ENCODE measurements at regions not wholly inside any gene's neighbourhood (a gene's known extent, or its start where the extent isn't known, plus 50 kb on each side); places are given as distances from the start of the nearest gene placed in this dataset.

DNA sequence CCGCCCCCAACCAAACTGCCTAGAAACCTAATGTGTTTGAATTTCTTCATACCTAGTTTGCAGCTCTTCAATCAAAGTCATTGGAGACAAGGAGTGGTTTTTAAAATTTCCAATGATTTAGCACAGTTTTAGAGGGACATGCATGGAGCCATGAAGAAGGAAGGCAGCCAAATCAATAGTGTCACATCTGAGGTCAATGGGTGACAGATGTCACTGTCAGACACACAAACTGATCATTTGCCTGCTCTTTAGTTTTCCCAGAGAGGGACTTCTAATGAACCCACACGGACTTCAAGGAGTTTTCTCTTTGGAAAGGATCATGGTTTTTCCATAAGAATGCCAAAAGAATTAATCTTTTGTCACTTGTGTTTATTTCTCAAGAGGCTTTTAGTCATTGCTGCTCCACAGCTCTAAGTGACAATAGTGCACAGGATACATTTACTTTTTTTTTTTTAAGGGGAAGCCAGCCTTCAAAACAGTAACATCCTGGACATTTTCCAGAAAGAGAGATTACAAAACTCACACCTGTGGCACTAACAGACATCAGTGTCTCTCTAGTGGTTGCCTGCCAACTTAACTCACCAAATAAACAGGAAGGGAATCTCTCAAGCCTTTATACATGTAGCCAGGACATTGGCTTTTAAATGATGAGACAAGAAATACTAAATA lies 251.1 kb upstream of the DIAPH2 start:
- no peak for DNase-seq (ENCODE audit: low read depth)
- TF ChIP-seq, protein P1, sequence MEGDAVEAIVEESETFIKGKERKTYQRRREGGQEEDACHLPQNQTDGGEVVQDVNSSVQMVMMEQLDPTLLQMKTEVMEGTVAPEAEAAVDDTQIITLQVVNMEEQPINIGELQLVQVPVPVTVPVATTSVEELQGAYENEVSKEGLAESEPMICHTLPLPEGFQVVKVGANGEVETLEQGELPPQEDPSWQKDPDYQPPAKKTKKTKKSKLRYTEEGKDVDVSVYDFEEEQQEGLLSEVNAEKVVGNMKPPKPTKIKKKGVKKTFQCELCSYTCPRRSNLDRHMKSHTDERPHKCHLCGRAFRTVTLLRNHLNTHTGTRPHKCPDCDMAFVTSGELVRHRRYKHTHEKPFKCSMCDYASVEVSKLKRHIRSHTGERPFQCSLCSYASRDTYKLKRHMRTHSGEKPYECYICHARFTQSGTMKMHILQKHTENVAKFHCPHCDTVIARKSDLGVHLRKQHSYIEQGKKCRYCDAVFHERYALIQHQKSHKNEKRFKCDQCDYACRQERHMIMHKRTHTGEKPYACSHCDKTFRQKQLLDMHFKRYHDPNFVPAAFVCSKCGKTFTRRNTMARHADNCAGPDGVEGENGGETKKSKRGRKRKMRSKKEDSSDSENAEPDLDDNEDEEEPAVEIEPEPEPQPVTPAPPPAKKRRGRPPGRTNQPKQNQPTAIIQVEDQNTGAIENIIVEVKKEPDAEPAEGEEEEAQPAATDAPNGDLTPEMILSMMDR (conservative IDR thresholded peaks at IDR 0.05; ENCODE audit: control insufficient read depth, insufficient read depth, low read depth, low read length) = no peak
- no peak overlapping the region for H3K4me3 ChIP-seq (ENCODE audit: control insufficient read depth, low read depth, low read length)

DNA sequence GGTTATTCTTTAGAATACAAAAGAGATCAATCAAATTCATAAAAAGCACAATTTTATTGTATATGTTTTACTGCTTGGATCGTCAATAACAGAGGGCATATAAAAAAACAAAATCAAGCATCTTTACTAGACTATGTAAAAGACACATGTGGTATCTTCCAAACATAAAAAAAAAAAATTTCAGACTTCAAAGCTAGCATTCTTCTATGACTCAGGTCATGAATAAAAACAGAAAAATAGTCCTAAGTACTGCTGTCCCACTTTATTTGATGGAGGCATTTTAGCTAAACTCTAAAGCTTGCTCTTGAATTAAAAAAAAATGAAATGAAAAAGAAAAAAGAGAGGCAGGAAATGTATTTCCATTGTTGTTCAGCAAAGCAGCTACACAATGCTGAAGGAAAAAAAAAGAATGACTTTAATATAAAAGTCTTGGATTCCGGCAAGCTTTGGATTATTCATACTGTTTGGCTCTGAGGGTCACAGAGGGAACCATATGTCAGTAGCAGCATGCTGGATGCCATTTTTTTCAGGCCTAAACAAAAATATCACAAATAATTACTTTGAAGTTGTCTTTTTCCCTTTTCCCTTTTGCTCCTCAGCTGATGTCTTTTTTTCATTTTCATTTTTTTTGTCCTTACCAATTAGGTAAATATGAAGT lies 249.1 kb upstream of the DIAPH2 start:
- DNase-seq (ENCODE audit: low read depth) = peak; percentile 54
- H3K4me3 ChIP-seq (ENCODE audit: control insufficient read depth, low read depth, low read length) = no peak overlapping the region
- TF ChIP-seq, protein P1 (conservative IDR thresholded peaks at IDR 0.05; ENCODE audit: control insufficient read depth, insufficient read depth, low read depth, low read length) = no peak

DNA sequence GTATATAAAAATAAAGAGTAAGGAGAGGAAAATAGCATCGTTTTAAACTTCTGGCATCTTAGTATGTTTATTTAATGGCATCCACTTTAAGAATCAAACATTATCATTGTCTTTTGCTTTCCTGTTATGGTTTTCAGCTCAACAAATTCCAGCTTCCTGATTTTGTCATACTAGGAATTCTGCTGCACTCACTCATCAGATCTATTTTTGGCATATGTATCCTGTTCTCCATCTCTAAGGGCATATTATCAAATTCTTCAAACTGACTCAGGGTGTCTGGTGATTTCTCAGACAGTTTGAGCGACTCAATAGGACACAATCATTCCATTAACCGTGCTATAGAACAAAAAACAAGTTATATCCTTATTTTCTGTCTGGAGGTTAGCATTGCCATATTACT lies 248.5 kb upstream of the DIAPH2 start:
- DNase-seq (ENCODE audit: low read depth) = peak; percentile 80
- H3K4me3 ChIP-seq (ENCODE audit: control insufficient read depth, low read depth, low read length) = no peak overlapping the region
- TF ChIP-seq, protein P1 (conservative IDR thresholded peaks at IDR 0.05; ENCODE audit: control insufficient read depth, insufficient read depth, low read depth, low read length) = no peak

DNA sequence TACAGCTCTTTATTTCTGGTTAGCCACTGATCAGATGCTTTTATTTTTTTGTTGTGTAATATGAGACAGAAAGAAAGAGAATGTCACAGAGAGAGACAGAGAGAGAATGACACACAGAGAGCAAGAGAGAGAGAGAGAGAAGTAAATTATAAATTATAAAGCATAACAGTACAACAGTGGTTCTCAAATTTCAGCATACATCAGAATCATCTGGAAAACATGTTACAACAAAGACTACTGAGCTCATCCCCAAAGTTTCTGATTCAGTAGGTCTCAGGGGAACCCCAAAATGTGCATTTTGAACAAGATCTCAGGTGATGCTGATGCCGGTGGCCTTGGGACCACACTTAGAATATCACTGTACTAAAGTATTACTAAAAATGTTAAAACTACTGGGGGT lies 245.8 kb upstream of the DIAPH2 start:
- TF ChIP-seq, protein P1 (conservative IDR thresholded peaks at IDR 0.05; ENCODE audit: control insufficient read depth, insufficient read depth, low read depth, low read length) = no peak
- peak; percentile 49 for DNase-seq (ENCODE audit: low read depth)
- no peak overlapping the region for H3K4me3 ChIP-seq (ENCODE audit: control insufficient read depth, low read depth, low read length)

DNA sequence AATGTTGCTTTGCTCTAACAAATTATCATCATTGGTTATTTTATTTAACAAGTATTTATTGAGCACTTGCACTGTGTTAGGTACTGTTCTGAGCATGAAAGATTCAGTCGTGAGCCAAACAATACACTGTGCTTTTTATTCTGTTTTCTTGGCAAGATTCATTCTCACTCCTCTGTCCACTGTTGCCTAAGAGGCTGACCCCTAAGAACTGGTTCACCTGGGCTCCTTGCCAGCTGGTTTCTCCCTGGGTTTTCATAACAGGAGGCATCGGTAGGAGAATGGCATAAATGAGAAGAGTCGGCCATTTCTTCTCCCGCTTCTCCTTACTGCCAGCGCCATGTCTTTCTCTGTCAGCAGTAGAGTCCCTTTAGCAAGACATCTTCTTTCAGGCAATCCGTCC lies 243.7 kb upstream of the DIAPH2 start:
- peak; percentile 23 for DNase-seq (ENCODE audit: low read depth)
- TF ChIP-seq, protein P1 (conservative IDR thresholded peaks at IDR 0.05; ENCODE audit: control insufficient read depth, insufficient read depth, low read depth, low read length) = no peak
- H3K4me3 ChIP-seq (ENCODE audit: control insufficient read depth, low read depth, low read length) = no peak overlapping the region

DNA sequence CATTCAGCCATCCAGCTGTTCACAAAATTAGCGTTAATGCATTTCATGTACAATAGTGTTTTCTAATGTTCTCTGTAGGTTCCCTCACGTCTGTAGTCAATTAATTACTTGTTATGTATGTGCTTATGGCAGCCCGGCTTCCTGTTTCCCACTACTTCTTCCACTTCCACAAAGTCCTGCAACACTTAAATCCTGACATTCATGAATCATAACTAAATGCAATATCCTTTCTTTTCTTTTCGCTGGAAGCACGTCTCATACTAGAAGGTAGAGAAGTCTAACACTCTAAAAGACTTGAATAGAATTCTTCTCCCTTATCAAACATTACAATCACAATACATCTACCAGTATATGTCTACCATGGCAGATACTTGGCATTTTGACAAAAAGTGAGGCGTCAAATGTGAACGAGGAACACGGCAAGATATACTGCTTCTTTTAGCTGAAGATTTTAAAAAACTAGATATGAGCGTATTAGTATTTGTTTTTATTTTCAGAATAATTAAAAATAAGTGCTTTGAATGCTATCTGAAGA lies 239.0 kb upstream of the DIAPH2 start:
- no peak overlapping the region for H3K4me3 ChIP-seq (ENCODE audit: control insufficient read depth, low read depth, low read length)
- TF ChIP-seq, protein P1 (conservative IDR thresholded peaks at IDR 0.05; ENCODE audit: control insufficient read depth, insufficient read depth, low read depth, low read length) = no peak
- DNase-seq (ENCODE audit: low read depth) = no peak

All from fibroblast of mammary gland (primary cell).